ENCODE measurements at regions not wholly inside any gene's neighbourhood (a gene's known extent, or its start where the extent isn't known, plus 50 kb on each side); places are given as distances from the start of the nearest gene placed in this dataset.

DNA sequence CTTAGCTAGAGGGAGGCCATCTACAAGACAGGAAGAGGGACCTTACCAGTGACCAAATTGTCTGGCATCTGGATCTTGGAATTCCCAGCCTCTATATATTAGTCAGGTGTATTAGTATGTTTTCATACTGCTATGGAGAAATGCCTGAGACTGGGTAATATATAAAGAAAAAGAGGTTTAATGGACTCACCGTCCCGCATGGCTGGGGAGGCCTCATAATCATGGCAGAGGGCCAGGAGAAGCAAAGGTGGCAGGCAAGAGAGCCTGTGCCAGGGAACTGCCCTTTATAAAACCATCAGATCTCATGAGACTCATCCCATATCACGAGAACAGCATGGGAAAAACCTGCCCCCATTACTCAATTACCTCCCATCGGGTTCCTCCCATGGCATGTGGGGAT, 500.2 kb downstream of the SHISA9 start:
- ATAC-seq (ENCODE audit: low FRiP score) (no peak), DNase-seq (ENCODE audit: low spot score) (no peak)
- TF ChIP-seq CTCF (IDR thresholded peaks at IDR 0.05), result no peak

DNA sequence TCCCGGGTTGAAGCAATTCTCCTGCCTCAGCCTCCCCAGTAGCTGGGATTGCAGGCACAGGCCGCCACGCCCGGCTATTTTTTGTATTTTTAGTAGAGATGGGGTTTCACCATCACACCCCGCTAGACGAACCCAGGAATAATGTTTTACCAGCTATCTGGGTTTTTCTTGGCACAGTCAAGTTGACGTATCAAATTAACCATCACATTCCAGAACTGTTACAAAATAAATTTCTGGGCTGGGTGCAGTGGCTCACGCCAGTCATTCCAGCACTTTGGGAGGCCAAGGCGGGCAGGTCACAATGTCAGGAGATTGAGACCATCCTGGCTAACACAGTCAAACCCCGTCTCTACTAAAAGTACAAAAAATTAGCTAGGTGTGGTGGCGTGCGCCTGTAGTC, 501.2 kb downstream of the SHISA9 start:
- ATAC-seq (ENCODE audit: low FRiP score) (no peak), DNase-seq (ENCODE audit: low spot score) (no peak)
- TF ChIP-seq CTCF (IDR thresholded peaks at IDR 0.05), result no peak

DNA sequence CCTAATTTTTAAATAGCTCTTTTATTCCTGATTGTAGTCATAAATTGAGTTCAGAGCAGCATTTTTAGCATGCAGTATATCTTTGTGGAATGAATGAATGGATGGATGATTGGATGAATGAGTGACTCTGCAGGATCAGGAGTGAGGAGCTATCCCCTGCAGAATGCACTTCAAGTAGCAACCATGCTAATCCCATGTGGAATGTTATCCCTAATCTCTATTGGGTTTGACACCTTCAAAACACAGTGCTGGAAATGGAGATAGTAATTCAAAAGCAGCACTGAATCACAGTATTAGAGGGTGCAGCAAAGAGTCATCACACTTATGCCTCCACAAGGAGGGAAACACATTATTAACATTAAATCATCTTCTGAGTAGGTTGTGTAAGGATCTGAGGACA, 501.9 kb downstream of the SHISA9 start:
- TF ChIP-seq CTCF (IDR thresholded peaks at IDR 0.05), result no peak
- no peak for DNase-seq (ENCODE audit: low spot score)
- ATAC-seq (ENCODE audit: low FRiP score), result no peak

GRCh38 chr16:13414154-13414553, 505.8 kb upstream of the ERCC4 start:
- ATAC-seq (ENCODE audit: low FRiP score) (no peak), DNase-seq (ENCODE audit: low spot score) (no peak)
- TF ChIP-seq CTCF (IDR thresholded peaks at IDR 0.05), result no peak

DNA sequence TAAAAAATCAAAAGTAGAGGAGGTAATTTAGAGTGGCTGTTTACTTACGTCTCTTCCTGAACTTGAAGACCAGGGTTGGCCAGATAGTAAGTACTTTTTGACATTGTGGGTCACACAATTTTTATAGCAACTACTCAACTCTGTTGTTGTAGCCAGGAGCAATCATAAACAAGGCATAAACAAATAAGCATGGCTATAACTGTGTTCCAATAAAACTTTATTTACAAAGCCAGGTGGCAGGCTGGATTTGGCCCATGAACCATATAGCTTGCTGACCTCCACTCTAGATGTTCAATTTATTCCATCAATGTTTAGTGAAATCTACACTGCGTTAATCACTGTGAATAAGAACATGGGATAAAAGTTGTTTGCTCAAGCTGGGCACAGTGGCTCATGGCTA, 500.4 kb upstream of the ERCC4 start:
- DNase-seq (ENCODE audit: low spot score) (no peak), ATAC-seq (ENCODE audit: low FRiP score) (no peak)
- no peak for TF ChIP-seq CTCF (IDR thresholded peaks at IDR 0.05)

DNA sequence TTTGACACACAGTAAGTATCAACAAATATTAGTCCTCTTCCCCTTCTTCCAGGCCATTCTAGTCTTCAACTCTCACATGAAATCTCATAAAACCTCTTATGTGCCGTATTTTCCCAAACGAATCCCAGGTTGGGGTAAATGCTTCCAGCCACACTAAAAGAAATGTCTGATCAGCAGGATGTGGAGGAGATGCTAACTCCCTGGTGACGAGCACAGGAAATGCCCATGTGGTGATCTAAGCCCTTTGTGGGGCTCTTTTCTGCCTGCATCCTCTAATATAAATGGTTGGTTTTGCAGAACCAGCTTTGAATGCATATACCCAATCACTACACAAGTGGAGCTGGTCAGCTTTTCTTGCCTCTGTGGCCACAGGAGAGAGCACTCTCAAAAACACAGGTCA, 498.2 kb upstream of the ERCC4 start:
- DNase-seq (ENCODE audit: low spot score) (no peak), ATAC-seq (ENCODE audit: low FRiP score) (no peak)
- no peak for TF ChIP-seq CTCF (IDR thresholded peaks at IDR 0.05)

- no peak for TF ChIP-seq CTCF (IDR thresholded peaks at IDR 0.05)
- no peak for DNase-seq (ENCODE audit: low spot score)
- ATAC-seq (ENCODE audit: low FRiP score), result no peak
Measured at GRCh38 chr16:13425836-13426235, 494.1 kb upstream of the ERCC4 start.
